ENCODE measurements at regions not wholly inside any gene's neighbourhood (a gene's known extent, or its start where the extent isn't known, plus 50 kb on each side); places are given as distances from the start of the nearest gene placed in this dataset.

DNA sequence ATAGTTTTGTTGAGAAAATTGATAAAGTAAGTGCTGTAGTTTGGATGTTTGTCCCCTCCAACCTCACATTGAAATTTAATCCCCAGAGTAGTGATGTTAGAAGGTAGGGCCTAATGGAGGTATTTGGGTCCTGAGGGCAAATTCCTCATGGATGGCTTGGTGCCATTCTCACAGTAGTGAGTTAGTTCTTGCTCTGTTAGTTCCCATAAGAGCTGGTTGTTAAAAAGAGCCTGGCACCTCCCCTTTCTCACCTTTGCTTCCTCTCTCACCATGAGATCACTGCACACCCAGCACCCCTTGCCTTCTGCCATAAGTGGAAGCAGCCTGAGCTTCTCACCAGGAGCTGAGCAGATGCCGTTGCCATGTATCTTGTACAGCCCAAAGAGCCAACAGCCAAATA, 354.8 kb upstream of the NFIA start:
- peaks cover 0 to 4% (median 2%) of the 10 kb centered on the region in 3 donors for H3K9me3 Mint-ChIP-seq
- no peak overlapping the region for H3K4me3 Mint-ChIP-seq
- CTCF ChIA-PET, result no interaction called here
- DNase-seq (no peak), ATAC-seq (replicated peaks in 1 of 4) (no peak)
- Histone ChIP-seq H3K36me3 (ENCODE audit: control insufficient read depth in 2 of 2, extremely low read depth in 1 of 2, insufficient read depth in 1 of 2, low read length in 1 of 2) (no peaks in the 10 kb centered on the region), H3K27ac (ENCODE audit: low read length) (no peak overlapping the region), H3K4me1 (ENCODE audit: control insufficient read depth in 1 of 2, extremely low read depth in 1 of 2, insufficient read depth in 2 of 2, low read length in 2 of 2) (no peaks in the 10 kb centered on the region), H3K4me3 (ENCODE audit: control insufficient read depth in 1 of 2, extremely low read depth in 1 of 2, low read length in 1 of 2) (no peak overlapping the region), H3K9me3 (no peaks in the 10 kb centered on the region), H3K27me3 (replicated peaks in 1 of 2; ENCODE audit: control insufficient read depth in 2 of 2, extremely low read depth in 1 of 2, insufficient read depth in 2 of 2, low read length in 1 of 2) (no peaks in the 10 kb centered on the region)
- 60% methylated on average over 1 of the region's 1 CpG for WGBS (ENCODE audit: insufficient coverage)
- H3K36me3 Mint-ChIP-seq, result no peaks in the 10 kb centered on the region
- peaks cover 0 to 6% of the 10 kb centered on the region in 2 donors for H3K27me3 Mint-ChIP-seq
- no peak overlapping the region for H3K27ac Mint-ChIP-seq
- POLR2A ChIA-PET, result no interaction called here
- no peaks in the 10 kb centered on the region for H3K4me1 Mint-ChIP-seq

DNA sequence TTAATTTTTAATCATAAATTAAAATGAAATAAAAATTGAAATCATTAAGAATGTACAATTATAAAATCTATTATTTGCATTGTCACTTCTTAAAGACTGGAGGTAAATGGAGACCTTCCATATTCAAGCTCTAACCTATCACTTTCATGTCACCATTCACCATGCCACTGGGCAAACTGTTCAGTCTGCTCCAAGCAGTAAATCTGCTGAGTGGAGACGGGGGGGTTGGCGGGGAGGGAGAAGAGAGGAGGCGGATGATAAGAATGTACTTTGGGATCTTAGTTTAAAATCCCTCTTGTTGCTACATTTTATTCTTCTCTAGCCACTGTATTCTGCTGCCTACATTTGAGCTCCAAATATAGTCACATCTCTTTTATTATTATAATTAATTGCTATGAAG, 365.9 kb upstream of the NFIA start:
- H3K9me3 ChIP-seq, result no peaks in the 10 kb centered on the region
- POLR2A ChIA-PET, result no interaction called here
- H3K4me3 ChIP-seq (ENCODE audit: control insufficient read depth in 1 of 2, extremely low read depth in 1 of 2, low read length in 1 of 2), result no peak overlapping the region
- Mint-ChIP-seq H3K4me3 (no peak overlapping the region), H3K27me3 (no peaks in the 10 kb centered on the region), H3K36me3 (no peaks in the 10 kb centered on the region), H3K9me3 (peaks cover 0 to 7% (median 4%) of the 10 kb centered on the region in 3 donors), H3K27ac (no peak overlapping the region), H3K4me1 (no peaks in the 10 kb centered on the region)
- no peaks in the 10 kb centered on the region for H3K4me1 ChIP-seq (ENCODE audit: control insufficient read depth in 1 of 2, extremely low read depth in 1 of 2, insufficient read depth in 2 of 2, low read length in 2 of 2)
- no peak for ATAC-seq (replicated peaks in 1 of 4)
- H3K27me3 ChIP-seq (replicated peaks in 1 of 2; ENCODE audit: control insufficient read depth in 2 of 2, extremely low read depth in 1 of 2, insufficient read depth in 2 of 2, low read length in 1 of 2), result no peaks in the 10 kb centered on the region
- WGBS (ENCODE audit: insufficient coverage), result no CpG with 5 or more reads among the region's 3 CpGs
- DNase-seq, result no peak
- H3K27ac ChIP-seq (ENCODE audit: low read length), result no peak overlapping the region
- H3K36me3 ChIP-seq (ENCODE audit: control insufficient read depth in 2 of 2, extremely low read depth in 1 of 2, insufficient read depth in 1 of 2, low read length in 1 of 2), result no peaks in the 10 kb centered on the region
- CTCF ChIA-PET, result no interaction called here

DNA sequence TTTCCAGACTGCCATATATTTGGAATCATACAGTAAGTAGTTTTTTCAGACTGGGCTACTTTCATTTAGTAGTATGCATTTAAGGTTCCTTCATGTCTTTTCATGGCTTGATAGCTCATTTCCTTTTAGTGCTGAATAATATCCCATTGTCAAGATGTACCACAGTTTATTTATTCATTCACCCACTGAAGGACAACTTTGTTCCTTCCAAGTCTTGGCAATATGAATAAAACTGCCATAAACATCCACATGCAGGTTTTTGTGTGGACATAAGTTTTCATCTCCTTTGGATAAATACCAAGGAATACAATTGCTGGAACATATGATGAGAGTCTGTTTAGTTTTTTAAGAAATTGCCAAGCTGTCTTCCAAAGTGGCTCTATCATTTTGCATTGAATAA, 366.4 kb upstream of the NFIA start:
- Mint-ChIP-seq H3K4me3 (no peak overlapping the region), H3K27me3 (no peaks in the 10 kb centered on the region), H3K9me3 (peaks cover 4 to 11% (median 9%) of the 10 kb centered on the region in 3 donors), H3K27ac (no peak overlapping the region), H3K4me1 (no peaks in the 10 kb centered on the region), H3K36me3 (no peaks in the 10 kb centered on the region)
- CTCF ChIA-PET, result interaction anchor here in 1 of 2 donors (0.5 kb wide), 1 partner anchor 1136 kb away, joined by 3 read pairs; no protein-coding TSS in a partner anchor
- H3K27ac ChIP-seq (ENCODE audit: low read length), result no peak overlapping the region
- H3K27me3 ChIP-seq (replicated peaks in 1 of 2; ENCODE audit: control insufficient read depth in 2 of 2, extremely low read depth in 1 of 2, insufficient read depth in 2 of 2, low read length in 1 of 2), result no peaks in the 10 kb centered on the region
- ATAC-seq (replicated peaks in 1 of 4) (no peak), DNase-seq (no peak)
- POLR2A ChIA-PET, result no interaction called here
- H3K9me3 ChIP-seq, result no peaks in the 10 kb centered on the region
- H3K4me1 ChIP-seq (ENCODE audit: control insufficient read depth in 1 of 2, extremely low read depth in 1 of 2, insufficient read depth in 2 of 2, low read length in 2 of 2), result no peaks in the 10 kb centered on the region
- H3K36me3 ChIP-seq (ENCODE audit: control insufficient read depth in 2 of 2, extremely low read depth in 1 of 2, insufficient read depth in 1 of 2, low read length in 1 of 2), result no peaks in the 10 kb centered on the region
- H3K4me3 ChIP-seq (ENCODE audit: control insufficient read depth in 1 of 2, extremely low read depth in 1 of 2, low read length in 1 of 2), result no peak overlapping the region

DNA sequence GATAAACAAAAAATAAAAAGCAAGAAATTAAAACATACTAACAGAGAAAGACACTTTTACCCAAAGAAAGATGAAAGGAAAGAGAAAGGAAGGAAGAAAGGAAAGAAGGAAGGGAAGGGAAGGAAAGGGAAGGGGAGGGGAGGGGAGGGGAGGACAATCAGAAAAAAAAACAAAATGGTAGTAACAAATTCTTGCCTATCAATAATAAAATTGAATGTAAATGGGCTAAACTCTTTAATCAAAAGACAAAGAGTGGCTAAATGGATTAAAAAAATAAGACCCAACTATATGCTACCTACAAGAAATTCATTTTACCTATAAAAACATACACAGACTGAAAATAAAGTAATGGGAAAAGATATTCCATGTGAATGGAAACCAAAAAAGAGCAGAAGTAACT, 372.9 kb upstream of the NFIA start:
- H3K27ac Mint-ChIP-seq, result no peak overlapping the region
- H3K4me1 ChIP-seq (ENCODE audit: control insufficient read depth in 1 of 2, extremely low read depth in 1 of 2, insufficient read depth in 2 of 2, low read length in 2 of 2), result no peaks in the 10 kb centered on the region
- H3K36me3 Mint-ChIP-seq, result no peaks in the 10 kb centered on the region
- CTCF ChIA-PET, result no interaction called here
- H3K4me1 Mint-ChIP-seq, result no peaks in the 10 kb centered on the region
- H3K27ac ChIP-seq (ENCODE audit: low read length), result no peak overlapping the region
- H3K36me3 ChIP-seq (ENCODE audit: control insufficient read depth in 2 of 2, extremely low read depth in 1 of 2, insufficient read depth in 1 of 2, low read length in 1 of 2), result no peaks in the 10 kb centered on the region
- H3K4me3 Mint-ChIP-seq, result no peak overlapping the region
- ATAC-seq (replicated peaks in 1 of 4) (no peak), DNase-seq (no peak)
- POLR2A ChIA-PET, result no interaction called here
- H3K4me3 ChIP-seq (ENCODE audit: control insufficient read depth in 1 of 2, extremely low read depth in 1 of 2, low read length in 1 of 2), result no peak overlapping the region
- no peaks in the 10 kb centered on the region for H3K9me3 ChIP-seq
- peaks cover 6 to 16% (median 13%) of the 10 kb centered on the region in 3 donors for H3K9me3 Mint-ChIP-seq
- peaks cover 3 to 4% of the 10 kb centered on the region in 2 donors for H3K27me3 Mint-ChIP-seq
- H3K27me3 ChIP-seq (replicated peaks in 1 of 2; ENCODE audit: control insufficient read depth in 2 of 2, extremely low read depth in 1 of 2, insufficient read depth in 2 of 2, low read length in 1 of 2), result peaks cover 0 to 5% of the 10 kb centered on the region in 2 experiments

DNA sequence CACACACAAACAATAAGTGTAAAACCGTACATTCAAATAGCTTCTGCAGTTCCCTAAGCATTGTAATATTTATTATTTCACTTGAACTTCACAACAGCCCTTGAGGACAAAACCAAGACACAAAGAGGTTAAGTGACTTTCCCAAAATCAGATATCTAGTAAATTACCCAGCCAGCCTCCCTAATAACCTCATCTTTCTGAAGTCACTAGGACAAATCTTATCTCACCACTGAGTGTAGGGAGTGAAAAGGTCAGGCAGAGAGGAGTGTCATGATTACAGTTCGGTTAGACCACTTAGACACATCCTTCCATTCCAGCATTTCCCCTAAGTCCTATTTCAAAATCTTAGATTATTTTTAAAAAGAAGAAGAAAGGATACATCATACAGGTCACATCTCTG, 377.3 kb upstream of the NFIA start:
- DNase-seq, result no peak
- Histone ChIP-seq H3K27me3 (replicated peaks in 1 of 2; ENCODE audit: control insufficient read depth in 2 of 2, extremely low read depth in 1 of 2, insufficient read depth in 2 of 2, low read length in 1 of 2) (peaks cover 0 to 5% of the 10 kb centered on the region in 2 experiments), H3K27ac (ENCODE audit: low read length) (no peak overlapping the region), H3K4me3 (ENCODE audit: control insufficient read depth in 1 of 2, extremely low read depth in 1 of 2, low read length in 1 of 2) (no peak overlapping the region), H3K4me1 (ENCODE audit: control insufficient read depth in 1 of 2, extremely low read depth in 1 of 2, insufficient read depth in 2 of 2, low read length in 2 of 2) (no peaks in the 10 kb centered on the region), H3K36me3 (ENCODE audit: control insufficient read depth in 2 of 2, extremely low read depth in 1 of 2, insufficient read depth in 1 of 2, low read length in 1 of 2) (no peaks in the 10 kb centered on the region), H3K9me3 (no peaks in the 10 kb centered on the region)
- POLR2A ChIA-PET, result no interaction called here
- WGBS (ENCODE audit: insufficient coverage), result 20% methylated on average over 1 of the region's 2 CpGs
- no peak for ATAC-seq (replicated peaks in 1 of 4)
- no peak overlapping the region for H3K4me3 Mint-ChIP-seq
- no peak overlapping the region for H3K27ac Mint-ChIP-seq
- H3K36me3 Mint-ChIP-seq, result no peaks in the 10 kb centered on the region
- H3K27me3 Mint-ChIP-seq, result peaks cover 4 to 8% of the 10 kb centered on the region in 2 donors
- H3K9me3 Mint-ChIP-seq, result peaks cover 0 to 4% (median 0%) of the 10 kb centered on the region in 3 donors
- no peaks in the 10 kb centered on the region for H3K4me1 Mint-ChIP-seq
- CTCF ChIA-PET, result no interaction called here

DNA sequence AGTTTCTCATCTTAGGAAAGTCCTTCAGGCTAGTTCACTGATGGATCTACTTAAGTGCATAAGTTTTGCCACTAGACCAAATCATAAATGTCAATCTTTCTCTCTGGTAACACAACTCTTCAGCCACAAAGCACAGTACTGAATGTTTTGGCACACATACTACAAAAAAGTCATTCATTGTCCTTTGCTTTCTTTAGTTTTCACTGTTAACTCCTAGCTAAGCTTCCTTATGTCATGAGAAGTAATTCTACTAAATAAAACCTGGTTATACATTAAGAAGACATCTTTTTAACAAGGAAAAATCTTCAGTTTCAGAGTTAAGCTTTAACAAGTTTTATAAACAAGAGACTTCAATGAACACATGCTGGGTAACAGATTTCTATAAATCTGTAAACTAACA, 379.2 kb upstream of the NFIA start:
- POLR2A ChIA-PET, result no interaction called here
- Histone ChIP-seq H3K27ac (ENCODE audit: low read length) (no peak overlapping the region), H3K27me3 (replicated peaks in 1 of 2; ENCODE audit: control insufficient read depth in 2 of 2, extremely low read depth in 1 of 2, insufficient read depth in 2 of 2, low read length in 1 of 2) (peaks cover 0 to 5% of the 10 kb centered on the region in 2 experiments), H3K36me3 (ENCODE audit: control insufficient read depth in 2 of 2, extremely low read depth in 1 of 2, insufficient read depth in 1 of 2, low read length in 1 of 2) (no peaks in the 10 kb centered on the region), H3K4me1 (ENCODE audit: control insufficient read depth in 1 of 2, extremely low read depth in 1 of 2, insufficient read depth in 2 of 2, low read length in 2 of 2) (no peaks in the 10 kb centered on the region), H3K4me3 (ENCODE audit: control insufficient read depth in 1 of 2, extremely low read depth in 1 of 2, low read length in 1 of 2) (no peak overlapping the region), H3K9me3 (no peaks in the 10 kb centered on the region)
- CTCF ChIA-PET, result no interaction called here
- H3K27ac Mint-ChIP-seq, result no peak overlapping the region
- no peak for ATAC-seq (replicated peaks in 1 of 4)
- peaks cover 0 to 2% (median 0%) of the 10 kb centered on the region in 3 donors for H3K9me3 Mint-ChIP-seq
- H3K4me3 Mint-ChIP-seq, result no peak overlapping the region
- DNase-seq, result no peak
- H3K36me3 Mint-ChIP-seq, result no peaks in the 10 kb centered on the region
- no peaks in the 10 kb centered on the region for H3K4me1 Mint-ChIP-seq
- peaks cover 4 to 8% of the 10 kb centered on the region in 2 donors for H3K27me3 Mint-ChIP-seq

DNA sequence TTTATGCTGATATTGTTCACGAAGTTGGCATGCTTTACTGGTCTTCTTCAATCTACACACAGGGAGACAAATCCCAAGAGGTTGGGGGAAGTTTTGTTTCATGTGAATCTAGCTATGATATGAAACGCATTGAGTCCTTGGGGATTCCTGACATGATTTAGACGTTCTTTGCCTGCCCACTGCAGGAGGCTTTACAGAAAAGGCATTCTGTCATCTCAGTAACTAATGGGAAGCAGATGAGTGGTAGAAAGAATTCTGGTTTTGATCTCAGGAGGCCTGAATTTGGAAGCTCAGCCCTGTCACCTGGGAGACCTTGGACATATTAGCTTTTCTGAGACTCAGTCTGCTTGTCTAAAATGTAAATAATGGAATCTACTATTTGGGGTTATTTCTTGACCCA, 383.0 kb upstream of the NFIA start:
- H3K36me3 ChIP-seq (ENCODE audit: control insufficient read depth in 2 of 2, extremely low read depth in 1 of 2, insufficient read depth in 1 of 2, low read length in 1 of 2), result no peaks in the 10 kb centered on the region
- Mint-ChIP-seq H3K9me3 (peaks cover 0 to 7% (median 0%) of the 10 kb centered on the region in 3 donors), H3K4me1 (no peaks in the 10 kb centered on the region), H3K36me3 (no peaks in the 10 kb centered on the region), H3K27ac (no peak overlapping the region), H3K27me3 (peaks cover 0 to 8% of the 10 kb centered on the region in 2 donors), H3K4me3 (no peak overlapping the region)
- CTCF ChIA-PET, result no interaction called here
- ATAC-seq (replicated peaks in 1 of 4) (no peak), DNase-seq (no peak)
- H3K4me3 ChIP-seq (ENCODE audit: control insufficient read depth in 1 of 2, extremely low read depth in 1 of 2, low read length in 1 of 2), result no peak overlapping the region
- H3K4me1 ChIP-seq (ENCODE audit: control insufficient read depth in 1 of 2, extremely low read depth in 1 of 2, insufficient read depth in 2 of 2, low read length in 2 of 2), result no peaks in the 10 kb centered on the region
- H3K27ac ChIP-seq (ENCODE audit: low read length), result no peak overlapping the region
- H3K9me3 ChIP-seq, result no peaks in the 10 kb centered on the region
- no peaks in the 10 kb centered on the region for H3K27me3 ChIP-seq (replicated peaks in 1 of 2; ENCODE audit: control insufficient read depth in 2 of 2, extremely low read depth in 1 of 2, insufficient read depth in 2 of 2, low read length in 1 of 2)
- 57% methylated on average over 1 of the region's 3 CpGs for WGBS (ENCODE audit: insufficient coverage)
- POLR2A ChIA-PET, result no interaction called here
